Renal cortex interstitium (tissue), 11 donors: ENCODE measurements at regions not wholly inside any gene's neighbourhood (a gene's known extent, or its start where the extent isn't known, plus 50 kb on each side); places are given as distances from the start of the nearest gene placed in this dataset.

ENCODE experiments used
- DNase-seq, 11 donors: peaks; one replicate each; pipeline ENCODE4 v3.0.0-alpha.2; 2013; ENCODE audit warnings: low read depth in 9 of 11, low spot score in 4 of 11; ENCODE audit errors: extremely low read depth in 1 of 11

DNA sequence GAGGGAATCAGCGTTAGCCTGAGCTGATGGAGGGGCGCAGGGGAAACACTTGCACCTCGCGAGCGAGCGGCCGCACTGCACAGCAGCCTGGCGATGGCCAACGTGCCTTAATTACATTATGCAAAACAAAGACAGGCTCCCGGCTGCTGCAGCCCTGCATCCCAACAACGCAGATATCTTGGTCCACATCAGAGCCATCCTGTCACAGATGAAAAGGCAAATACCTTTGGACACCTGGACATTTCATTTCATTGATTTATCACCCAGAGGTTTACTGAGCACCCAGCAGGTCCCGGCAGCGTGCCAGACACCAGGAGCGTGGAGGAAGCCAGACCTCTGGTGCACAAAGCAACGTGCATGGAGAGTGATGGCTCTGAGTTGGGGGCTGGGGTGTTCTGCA lies 843.0 kb downstream of the TBC1D22A start:
- DNase-seq = no peak

DNA sequence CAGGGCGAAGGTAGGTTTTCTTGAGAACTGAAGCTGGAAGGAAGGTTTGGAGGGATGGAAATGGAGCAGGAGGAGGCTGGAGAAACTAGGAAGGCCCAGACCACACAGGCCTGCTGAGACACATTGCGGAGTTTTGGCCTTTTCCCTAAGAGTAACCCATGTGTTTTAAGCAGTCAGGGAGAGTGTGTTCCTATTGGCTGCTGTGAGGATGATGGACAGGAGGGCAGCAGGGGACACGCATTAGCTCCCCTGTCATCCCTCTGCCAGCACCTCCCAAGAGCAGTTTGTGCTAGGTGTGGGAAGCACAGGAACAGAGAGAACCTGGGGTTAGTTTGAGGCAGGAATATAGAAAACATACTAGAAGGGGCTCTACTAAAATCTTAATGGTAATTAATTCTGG lies 842.1 kb downstream of the TBC1D22A start:
- DNase-seq = no peak

DNA sequence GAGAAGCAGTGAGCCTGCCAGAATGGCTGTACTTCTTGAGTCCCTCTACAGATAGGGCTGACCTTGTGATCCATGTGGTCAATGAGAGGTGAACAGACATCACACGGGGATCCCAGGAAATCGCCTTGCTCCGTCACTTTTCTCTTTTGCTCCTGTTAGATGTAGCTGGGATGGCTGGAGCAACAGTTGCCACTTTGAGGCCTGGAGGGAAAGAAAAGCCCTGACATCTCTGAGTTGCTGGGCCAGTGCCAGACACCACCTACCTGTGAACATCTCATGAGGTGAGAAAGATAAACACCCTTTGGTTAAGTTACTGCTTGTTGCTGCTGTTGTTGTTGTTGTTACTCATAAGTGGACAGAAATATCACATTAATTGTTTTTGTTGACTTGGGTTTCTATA lies 840.3 kb downstream of the TBC1D22A start:
- DNase-seq = no peak

DNA sequence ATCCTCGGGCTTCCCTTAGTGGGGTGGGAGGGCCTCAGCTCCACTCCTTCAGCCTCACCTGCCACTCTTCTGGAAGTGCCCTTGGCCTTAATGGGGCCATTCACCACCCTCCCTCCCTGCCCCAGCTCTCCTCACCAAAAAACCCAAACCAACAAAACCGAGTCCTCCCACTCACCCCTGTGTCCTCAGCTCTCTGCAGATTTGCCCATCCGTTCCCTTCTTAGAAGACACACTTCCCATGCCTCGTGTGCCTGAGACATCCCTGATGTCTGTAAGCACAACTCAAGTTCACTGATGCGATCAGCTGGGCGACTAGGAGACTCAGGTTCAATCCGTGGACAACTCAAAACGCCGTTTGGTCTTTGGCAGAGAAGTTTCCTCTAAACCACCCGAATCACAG lies 839.2 kb downstream of the TBC1D22A start:
- DNase-seq = no peak

DNA sequence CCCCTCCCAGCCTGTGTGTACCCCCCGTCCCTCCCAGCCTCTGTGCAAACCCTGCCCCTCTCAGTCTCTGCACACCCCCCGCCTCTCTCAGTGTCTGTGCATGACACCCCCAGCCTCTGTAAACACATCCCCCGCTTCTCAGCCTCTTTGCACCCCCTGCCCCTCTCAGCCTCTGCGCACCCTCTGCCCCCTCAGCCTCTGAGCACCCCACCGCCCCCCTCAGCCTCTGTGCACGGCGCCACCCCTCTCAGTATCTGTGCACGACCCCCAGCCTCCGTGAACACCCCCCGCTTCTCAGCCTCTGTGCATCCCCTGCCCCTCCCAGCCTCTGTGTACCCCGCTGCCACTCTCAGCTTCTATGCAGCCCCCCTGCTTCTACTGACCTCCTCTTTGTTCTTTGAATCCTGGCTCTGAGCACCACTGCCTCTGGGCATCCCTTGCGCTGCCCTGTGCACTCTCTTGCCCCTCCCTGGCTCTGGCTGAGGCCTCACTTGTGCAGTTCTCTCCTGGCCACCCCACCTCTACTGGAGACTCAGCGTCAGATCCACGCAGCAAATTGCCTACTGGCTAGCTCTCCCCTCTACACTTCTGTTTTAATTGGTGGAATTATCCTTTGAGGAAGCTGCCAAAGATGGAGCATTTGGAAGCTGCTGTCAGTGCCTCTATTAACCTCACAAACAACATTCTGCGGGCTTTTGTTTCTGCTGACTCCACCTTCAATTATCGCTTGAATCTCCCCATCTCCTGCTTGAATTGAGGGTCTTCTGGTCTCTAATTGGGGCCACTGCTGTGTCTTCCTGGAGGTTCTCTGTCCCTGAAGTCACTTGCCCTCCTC lies 838.6 kb downstream of the TBC1D22A start:
- DNase-seq = no peak

DNA sequence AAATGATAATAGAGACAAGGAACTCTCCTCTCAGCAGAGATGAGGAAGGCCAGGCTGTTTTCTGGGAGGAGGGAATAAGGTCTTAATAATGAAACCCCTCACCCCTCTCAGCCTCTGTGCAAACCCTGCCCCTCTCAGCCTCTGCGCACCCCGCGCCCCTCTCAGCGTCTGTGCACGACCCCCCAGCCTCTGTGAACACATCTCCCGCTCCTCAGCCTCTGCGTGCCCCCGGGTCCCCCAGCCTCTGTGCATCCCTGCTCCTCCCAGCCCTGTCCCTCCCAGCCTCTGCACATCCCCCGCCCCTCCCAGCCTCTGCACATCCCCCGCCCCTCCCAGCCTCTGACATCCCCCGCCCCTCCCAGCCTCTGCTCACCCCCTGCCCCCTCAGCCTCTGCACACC lies 837.8 kb downstream of the TBC1D22A start:
- no peak for DNase-seq

DNA sequence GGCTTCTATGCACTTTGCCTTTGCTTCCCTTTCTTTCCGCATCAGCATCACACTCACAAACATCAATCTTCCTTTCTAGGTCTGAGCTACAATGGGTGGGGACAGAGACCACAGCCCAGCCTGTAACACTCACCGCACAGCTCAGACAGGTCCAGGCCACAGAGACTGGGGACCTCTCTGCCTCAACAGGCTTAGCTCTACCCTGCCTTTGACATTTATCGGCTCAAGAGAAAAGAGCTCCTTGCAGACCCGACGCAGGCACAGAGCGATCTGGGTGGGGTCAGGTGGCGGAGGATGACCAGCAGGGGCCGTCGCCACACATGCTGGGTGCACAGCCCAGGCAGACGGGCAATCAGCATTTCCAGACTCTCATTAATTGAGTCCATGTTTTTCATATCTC lies 837.3 kb downstream of the TBC1D22A start:
- no peak for DNase-seq

DNA sequence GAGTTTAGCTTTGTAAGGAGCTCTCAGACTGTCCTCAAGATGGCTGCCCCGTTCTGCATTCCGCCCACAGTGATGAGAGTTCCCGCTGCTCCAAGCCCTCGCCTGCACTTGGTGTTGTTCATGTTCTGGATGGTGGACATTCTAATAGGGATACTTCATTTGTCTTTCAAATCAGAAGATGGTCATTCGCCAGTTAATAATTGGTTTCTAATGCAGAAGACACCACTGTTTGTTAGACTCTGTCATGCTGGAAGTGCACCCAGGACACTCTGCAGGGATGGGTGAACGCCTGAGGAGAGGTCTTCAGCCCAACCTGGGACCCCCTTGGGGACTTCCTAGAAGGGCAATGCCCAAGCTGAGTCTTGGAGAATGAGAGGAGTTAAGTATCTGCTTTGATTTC lies 836.4 kb downstream of the TBC1D22A start:
- no peak for DNase-seq

DNA sequence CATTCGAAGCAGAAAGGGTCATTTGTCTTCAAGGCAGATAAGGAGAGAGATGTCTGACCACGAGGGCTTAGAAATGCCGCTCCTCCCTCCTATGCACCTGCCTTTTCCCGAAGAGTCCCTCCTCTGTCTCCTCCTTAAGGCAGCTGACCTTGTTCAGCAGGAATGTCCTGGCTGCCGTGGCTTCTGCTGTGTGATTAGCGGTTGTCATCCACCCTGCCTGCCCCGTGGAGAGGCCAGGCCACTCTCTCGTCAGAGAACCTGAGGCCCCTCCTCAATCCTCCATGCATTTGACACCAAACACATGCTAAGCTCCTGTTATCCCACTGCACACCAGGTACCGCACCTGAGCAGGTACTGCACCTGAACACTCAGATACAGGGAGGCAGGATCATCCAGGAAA lies 834.6 kb downstream of the TBC1D22A start:
- no peak for DNase-seq

DNA sequence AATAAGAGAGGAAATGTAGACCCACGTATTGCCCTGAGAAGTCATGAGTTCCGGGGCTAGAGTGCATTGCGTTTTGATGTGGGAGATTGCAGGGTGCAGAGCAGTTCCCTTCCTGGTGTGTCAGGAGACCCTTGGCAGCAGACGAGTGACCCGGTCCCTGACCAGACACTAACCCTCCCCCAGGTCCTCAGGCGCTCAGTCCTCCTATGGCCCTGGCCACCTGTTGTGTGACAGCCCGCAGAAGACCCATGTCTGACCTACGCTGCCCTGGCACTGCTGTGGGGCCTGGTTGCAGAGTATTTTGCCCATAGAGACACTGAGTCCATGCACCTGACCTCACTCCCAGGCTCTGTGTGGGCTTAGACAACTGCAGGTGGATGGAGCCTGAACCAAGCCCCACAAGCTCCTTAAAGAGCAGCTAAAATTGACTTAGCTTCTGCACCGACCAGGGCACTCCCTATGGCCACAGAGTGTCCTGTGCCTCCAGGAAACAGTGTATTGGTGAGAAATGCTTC lies 833.8 kb downstream of the TBC1D22A start:
- DNase-seq = no peak

DNA sequence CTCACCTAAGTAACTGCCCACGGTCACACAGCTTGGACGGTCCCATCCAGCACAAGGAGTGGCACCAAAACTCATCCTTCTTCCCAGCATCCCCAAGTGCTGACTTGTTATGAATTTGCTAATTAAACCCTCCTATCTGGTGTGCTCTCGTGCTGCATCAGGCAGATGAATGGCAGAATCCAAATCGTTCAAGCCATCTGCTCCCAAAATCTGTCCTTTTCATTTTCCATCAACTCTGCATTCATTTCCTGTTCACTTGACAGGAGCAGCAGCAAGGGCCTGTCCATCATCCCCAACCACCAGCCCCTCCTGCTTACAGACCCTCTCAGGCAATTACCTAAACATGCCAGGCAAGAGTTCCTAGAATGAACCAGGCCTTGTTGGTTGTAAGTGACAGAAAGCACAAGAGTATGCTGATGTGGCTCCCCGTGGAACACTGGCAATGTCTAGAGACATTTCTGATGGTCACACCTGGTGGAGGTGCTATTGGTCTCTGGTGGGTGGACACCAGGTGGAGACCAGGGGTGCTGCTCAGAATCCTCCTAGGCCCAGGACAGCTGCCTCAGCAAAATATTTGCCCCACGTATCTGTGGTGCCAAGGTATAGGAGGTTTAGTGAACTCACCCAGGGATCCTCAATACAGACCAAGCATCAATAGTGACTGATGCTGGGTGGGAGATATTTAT lies 832.5 kb downstream of the TBC1D22A start:
- no peak for DNase-seq

DNA sequence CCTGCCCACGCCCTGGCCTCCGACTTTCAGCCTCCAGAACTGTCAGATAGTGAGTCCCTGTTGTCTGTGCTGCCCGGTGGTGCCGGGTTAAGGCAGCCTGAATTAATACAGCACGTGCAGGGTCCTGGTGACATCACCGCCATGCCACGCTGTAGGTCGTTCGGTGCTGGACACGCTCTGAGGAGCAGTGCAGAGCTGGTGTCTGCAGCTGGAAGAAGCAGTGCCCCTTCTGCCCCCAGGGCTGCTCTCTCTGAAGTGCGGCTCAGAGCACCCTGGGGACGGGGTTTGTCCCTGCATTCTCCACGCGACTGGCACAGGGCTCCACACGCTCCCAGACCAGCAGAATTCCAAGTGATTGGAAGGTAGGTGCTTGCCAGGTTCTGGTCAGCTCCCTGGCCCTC lies 831.5 kb downstream of the TBC1D22A start:
- DNase-seq = no peak

DNA sequence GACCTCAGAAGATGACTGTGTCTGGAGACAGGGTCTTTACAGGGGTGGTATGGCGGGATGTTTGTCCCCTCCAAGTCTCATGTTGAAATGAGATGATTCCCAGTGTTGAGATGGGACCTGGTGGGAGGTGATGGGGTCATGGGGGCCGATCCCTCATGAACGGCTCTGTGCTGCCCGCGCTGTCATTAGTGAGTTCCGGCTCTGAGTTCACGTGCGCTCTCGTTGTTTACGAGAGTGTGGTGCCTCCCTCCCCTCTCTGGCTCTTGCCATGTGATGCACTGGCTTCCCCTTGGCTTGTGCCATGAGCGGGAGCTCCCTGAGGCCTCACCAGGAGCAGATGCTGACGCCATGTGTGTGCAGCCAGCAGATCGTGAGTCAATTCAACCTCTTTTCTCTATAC lies 830.8 kb downstream of the TBC1D22A start:
- no peak for DNase-seq

DNA sequence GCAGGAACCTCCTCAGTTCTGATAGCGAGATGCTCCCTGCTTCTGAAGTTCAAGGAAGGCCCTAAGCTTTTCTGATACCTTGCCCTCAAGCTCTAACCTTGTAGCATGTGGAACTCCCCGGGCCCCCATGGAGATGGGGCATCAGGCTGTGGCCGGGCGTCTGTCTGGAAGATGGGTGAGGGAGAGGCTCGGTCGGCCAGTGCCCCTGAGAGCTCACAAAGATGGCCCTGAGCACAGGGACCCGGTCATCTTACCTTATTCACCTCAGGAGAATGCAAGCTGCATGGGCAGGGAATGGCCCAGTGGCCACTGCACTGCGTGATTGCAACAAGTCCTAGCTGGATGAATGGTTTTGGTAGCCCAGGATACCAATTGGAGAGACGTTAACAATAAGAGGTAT lies 830.3 kb downstream of the TBC1D22A start:
- no peak for DNase-seq

DNA sequence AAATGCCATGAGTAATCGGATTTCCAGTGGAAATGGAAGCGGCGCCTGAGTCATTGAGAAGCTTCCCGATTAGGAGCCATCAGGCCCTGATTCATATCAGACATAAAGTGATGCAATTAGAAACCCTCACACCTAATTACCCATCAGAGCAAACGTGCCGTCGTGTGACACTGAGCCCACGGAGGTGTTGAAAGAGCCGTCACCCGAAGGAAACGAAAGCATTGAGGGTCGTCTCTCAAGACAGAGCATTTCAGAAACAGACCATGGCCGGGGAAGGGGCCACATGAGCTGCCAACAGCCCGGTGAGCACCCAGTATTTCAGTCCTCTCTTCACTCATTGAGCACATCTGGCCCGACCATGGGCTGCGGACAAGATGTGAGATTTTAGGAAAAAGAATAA lies 829.3 kb downstream of the TBC1D22A start:
- DNase-seq = no peak

DNA sequence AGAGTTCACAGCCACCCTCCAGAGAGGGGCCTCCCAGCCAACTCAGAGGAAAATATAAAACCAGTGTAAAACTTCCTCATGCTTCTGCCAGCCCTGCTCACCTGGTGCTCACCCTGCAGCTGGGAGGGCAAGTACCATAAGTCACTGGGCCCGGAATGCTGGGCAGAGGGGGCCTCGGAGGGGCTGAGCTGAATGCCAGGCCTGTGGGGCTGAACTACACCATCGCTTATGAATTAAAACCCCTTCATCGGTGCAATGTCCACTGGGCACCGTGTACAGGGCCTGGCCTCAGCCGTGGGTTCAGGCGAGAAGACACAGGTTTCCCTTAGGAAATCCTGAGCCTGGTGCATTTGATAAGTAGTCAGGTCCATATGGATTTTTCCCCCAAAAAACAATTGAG lies 828.6 kb downstream of the TBC1D22A start:
- DNase-seq = no peak

DNA sequence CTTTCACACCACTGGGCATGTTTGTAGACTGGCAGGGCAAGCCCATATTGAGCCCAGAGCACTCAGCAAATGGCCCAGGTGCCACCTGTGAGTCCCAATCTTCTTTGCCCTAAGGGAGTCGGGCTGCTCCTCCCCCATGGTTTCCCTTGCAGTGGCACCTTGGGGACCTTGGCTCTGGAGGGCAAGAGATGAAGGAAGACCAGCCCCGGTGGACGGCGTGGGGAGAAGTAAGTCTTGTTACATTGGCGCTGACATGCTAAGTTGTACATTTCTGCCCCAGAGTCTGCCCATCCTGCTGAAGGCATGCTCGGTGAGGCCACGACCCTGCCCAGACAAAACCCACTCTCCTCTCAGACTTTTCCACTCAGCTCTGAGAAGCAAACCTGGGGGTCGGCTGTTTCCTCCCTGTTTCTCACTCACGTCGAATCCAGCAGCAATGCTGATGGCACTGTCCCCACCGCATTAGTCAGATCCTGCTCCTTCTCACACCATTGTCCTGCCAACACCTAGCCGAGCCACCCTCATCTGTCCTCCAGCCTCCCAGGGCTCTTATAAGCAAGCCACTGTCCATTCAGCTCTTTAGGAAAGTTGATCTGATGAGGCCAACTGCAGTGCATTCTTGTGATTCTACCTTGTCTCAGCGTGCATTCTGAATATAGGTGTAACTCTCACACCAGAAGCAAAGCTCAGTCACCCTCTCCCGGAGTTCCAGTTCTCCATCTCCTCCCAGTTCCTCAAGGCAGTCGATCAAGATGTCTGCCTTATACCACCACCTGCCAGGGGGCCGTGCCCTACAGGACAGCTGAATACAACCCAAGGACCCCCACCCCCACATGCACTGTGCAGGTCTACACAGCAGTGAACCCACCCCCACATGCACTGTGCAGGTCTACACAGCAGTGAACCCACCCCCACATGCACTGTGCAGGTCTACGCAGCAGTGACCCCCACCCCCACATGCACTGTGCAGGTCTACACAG lies 827.1 kb downstream of the TBC1D22A start:
- DNase-seq = no peak

DNA sequence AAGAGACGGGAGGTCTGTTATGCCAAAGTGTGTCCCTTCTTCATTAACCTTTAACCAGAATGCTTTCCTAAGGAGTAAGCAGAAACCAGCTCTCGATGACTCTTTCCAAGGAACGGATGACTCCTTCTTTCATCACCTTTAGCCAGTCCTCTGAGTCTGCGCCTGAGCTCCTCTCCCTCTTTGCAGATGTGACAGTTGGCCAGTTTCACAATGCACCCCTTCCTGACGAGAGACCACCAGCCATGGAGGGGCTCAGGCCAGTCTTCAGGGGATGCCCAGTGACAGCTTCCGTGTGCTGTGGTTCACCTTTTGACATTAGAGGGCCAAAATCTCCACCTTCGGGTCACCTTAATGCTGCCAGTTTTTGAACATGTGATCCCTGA lies 826.1 kb downstream of the TBC1D22A start:
- no peak for DNase-seq

DNA sequence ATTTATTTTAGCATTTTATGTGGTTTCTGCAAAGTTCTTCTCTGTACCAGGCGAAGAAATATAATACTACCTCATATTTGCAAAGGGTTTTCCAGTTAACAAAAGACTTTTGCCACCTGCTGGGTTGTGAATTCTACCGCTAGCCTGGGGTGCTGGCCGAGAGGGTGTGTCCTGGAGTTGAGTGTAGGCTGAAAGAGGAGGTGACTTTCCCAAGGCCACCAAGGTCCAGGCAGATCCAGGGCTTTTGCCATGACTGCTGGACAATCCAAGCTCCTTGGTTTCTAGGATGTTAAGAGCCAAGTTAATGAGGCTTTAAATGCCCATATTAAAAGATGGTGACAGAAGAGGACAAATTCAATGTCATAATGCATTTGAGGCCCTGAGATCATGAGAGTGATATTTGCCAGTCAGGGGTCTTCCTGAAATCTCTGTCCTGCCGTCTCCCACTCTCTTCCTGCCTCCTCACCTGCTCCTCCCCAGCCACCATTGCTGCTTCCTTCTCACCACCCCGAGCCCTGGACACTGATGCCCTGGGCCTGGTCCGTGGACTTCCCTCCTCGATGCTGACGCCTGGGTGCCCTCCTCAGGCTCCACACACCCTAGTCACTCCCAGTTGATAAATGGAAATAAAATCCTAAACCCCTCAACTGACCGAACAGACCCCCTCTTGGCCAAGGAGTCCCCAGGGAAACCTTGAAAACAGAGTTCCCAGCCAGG lies 825.6 kb downstream of the TBC1D22A start:
- DNase-seq = no peak
